SK-N-SH treated with all-trans-retinoic acid at 6 μM for 48 hours (cell line): ENCODE measurements at regions not wholly inside any gene's neighbourhood (a gene's known extent, or its start where the extent isn't known, plus 50 kb on each side); places are given as distances from the start of the nearest gene placed in this dataset.

Experiments used
- CREB5 ChIP-seq: fragments of 250-450 bp; sonication (Bioruptor Pico); IDR thresholded peaks from 2 replicates; pipeline ENCODE4 v1.5.1; 2020; ENCODE audit warnings: low read depth, mild to moderate bottlenecking, moderate library complexity
- GLIS3 ChIP-seq: fragments of 250-450 bp; sonication (Bioruptor Pico); IDR thresholded peaks from 2 replicates; pipeline ENCODE4 v1.5.0; 2020; ENCODE audit warnings: mild to moderate bottlenecking, moderate library complexity
- PATZ1 ChIP-seq: fragments of 250-450 bp; sonication (Bioruptor Pico); IDR thresholded peaks from 2 replicates; pipeline ENCODE4 v1.8.0; 2020; ENCODE audit warnings: mild to moderate bottlenecking, moderate library complexity, borderline replicate concordance

GRCh38 chr7:52518869-52519268 lies 516.6 kb upstream of the POM121L12 start:
- TF ChIP-seq PATZ1 (CRISPR knock-in tag) (no peak), GLIS3 (no peak), CREB5 (no peak)
